ENCODE measurements at regions not wholly inside any gene's neighbourhood (a gene's known extent, or its start where the extent isn't known, plus 50 kb on each side); places are given as distances from the start of the nearest gene placed in this dataset.

- Mint-ChIP-seq H3K9me3 (peaks cover 33% of the 10 kb centered on the region), H3K4me1 (no peaks in the 10 kb centered on the region), H3K27ac (no peak overlapping the region), H3K27me3 (ENCODE audit: low read depth) (no peaks in the 10 kb centered on the region), H3K4me3 (no peak overlapping the region), H3K36me3 (no peaks in the 10 kb centered on the region)
- DNase-seq (ENCODE audit: low spot score in 2 of 2, unreplicated experiment in 2 of 2), result no peak
- TF ChIP-seq CTCF (IDR thresholded peaks at IDR 0.05; ENCODE audit: unreplicated experiment), result no peak
Observed at GRCh38 chrX:25544641-25545040, 528.9 kb upstream of the ARX start.

- Mint-ChIP-seq H3K27me3 (ENCODE audit: low read depth) (no peaks in the 10 kb centered on the region), H3K9me3 (peaks cover 24% of the 10 kb centered on the region), H3K27ac (no peak overlapping the region), H3K4me3 (no peak overlapping the region), H3K36me3 (no peaks in the 10 kb centered on the region), H3K4me1 (no peaks in the 10 kb centered on the region)
- no peak for TF ChIP-seq CTCF (IDR thresholded peaks at IDR 0.05; ENCODE audit: unreplicated experiment)
- no peak for DNase-seq (ENCODE audit: low spot score in 2 of 2, unreplicated experiment in 2 of 2)
Observed at GRCh38 chrX:25548811-25549210, 533.0 kb upstream of the ARX start.

GRCh38 chrX:25555521-25555920, 539.8 kb upstream of the ARX start:
- peaks cover 29% of the 10 kb centered on the region for H3K9me3 Mint-ChIP-seq
- no peak for TF ChIP-seq CTCF (IDR thresholded peaks at IDR 0.05; ENCODE audit: unreplicated experiment)
- no peak overlapping the region for H3K27ac Mint-ChIP-seq
- DNase-seq (ENCODE audit: low spot score in 2 of 2, unreplicated experiment in 2 of 2), result no peak
- H3K27me3 Mint-ChIP-seq (ENCODE audit: low read depth), result no peaks in the 10 kb centered on the region
- no peak overlapping the region for H3K4me3 Mint-ChIP-seq
- no peaks in the 10 kb centered on the region for H3K36me3 Mint-ChIP-seq
- H3K4me1 Mint-ChIP-seq, result no peaks in the 10 kb centered on the region

- H3K27me3 Mint-ChIP-seq (ENCODE audit: low read depth), result no peaks in the 10 kb centered on the region
- H3K4me3 Mint-ChIP-seq, result no peak overlapping the region
- H3K36me3 Mint-ChIP-seq, result no peaks in the 10 kb centered on the region
- no peak for DNase-seq (ENCODE audit: low spot score in 2 of 2, unreplicated experiment in 2 of 2)
- H3K27ac Mint-ChIP-seq, result no peak overlapping the region
- no peak for TF ChIP-seq CTCF (IDR thresholded peaks at IDR 0.05; ENCODE audit: unreplicated experiment)
- H3K4me1 Mint-ChIP-seq, result no peaks in the 10 kb centered on the region
- peaks cover 36% of the 10 kb centered on the region for H3K9me3 Mint-ChIP-seq
Observed at GRCh38 chrX:25558137-25558536, 542.4 kb upstream of the ARX start.

- H3K36me3 Mint-ChIP-seq, result no peaks in the 10 kb centered on the region
- H3K27ac Mint-ChIP-seq, result no peak overlapping the region
- H3K9me3 Mint-ChIP-seq, result peaks cover 42% of the 10 kb centered on the region
- H3K4me1 Mint-ChIP-seq, result no peaks in the 10 kb centered on the region
- no peak overlapping the region for H3K4me3 Mint-ChIP-seq
- TF ChIP-seq CTCF (IDR thresholded peaks at IDR 0.05; ENCODE audit: unreplicated experiment), result no peak
- no peaks in the 10 kb centered on the region for H3K27me3 Mint-ChIP-seq (ENCODE audit: low read depth)
- no peak for DNase-seq (ENCODE audit: low spot score in 2 of 2, unreplicated experiment in 2 of 2)
Observed at GRCh38 chrX:25561190-25561589, 545.4 kb upstream of the ARX start.

- no peak overlapping the region for H3K4me3 Mint-ChIP-seq
Observed at GRCh38 chrX:25573631-25574030, 557.9 kb upstream of the ARX start.

More at GRCh38 chrX:25573631-25574030, 557.9 kb upstream of the ARX start:
- Mint-ChIP-seq H3K27ac (no peak overlapping the region), H3K4me1 (no peaks in the 10 kb centered on the region), H3K9me3 (peaks cover 52% of the 10 kb centered on the region), H3K36me3 (no peaks in the 10 kb centered on the region), H3K27me3 (ENCODE audit: low read depth) (no peaks in the 10 kb centered on the region)
- no peak for DNase-seq (ENCODE audit: low spot score in 2 of 2, unreplicated experiment in 2 of 2)
- TF ChIP-seq CTCF (IDR thresholded peaks at IDR 0.05; ENCODE audit: unreplicated experiment), result no peak

Measured in mesothelial cell of epicardium (in vitro differentiated cells).